Natural killer cell (primary cell): ENCODE measurements at regions not wholly inside any gene's neighbourhood (a gene's known extent, or its start where the extent isn't known, plus 50 kb on each side); places are given as distances from the start of the nearest gene placed in this dataset.

ENCODE experiments used
- ATAC-seq, 3 donors: fragments of 150-1000 bp in 2 of 3; fragments of 200-7000 bp in 1 of 3; cut with Tn5 transposase; 1 replicate in 1 of 3; 2 replicates in 2 of 3; pipeline ENCODE4 v1.10.0; 2021; ENCODE audit warnings: mild to moderate bottlenecking in 2 of 3, moderate library complexity in 2 of 3
- DNase-seq, 2 donors: peaks; one replicate each; pipeline versions ENCODE4 v3.0.0 to v3.0.0-alpha.2; 2013 to 2021; ENCODE audit warnings: mixed read lengths in 1 of 2
- H3K27ac ChIP-seq: one replicate; pipeline ENCODE4 v1.5.1; 2013; ENCODE audit warnings: mild to moderate bottlenecking, low read length
- H3K27me3 ChIP-seq: one replicate; pipeline ENCODE4 v1.6.1; 2013; ENCODE audit warnings: low read length; ENCODE audit not compliant: control insufficient read depth, insufficient read depth
- H3K36me3 ChIP-seq: one replicate; pipeline ENCODE4 v1.6.1; 2013; ENCODE audit warnings: low read length; ENCODE audit not compliant: control insufficient read depth, insufficient read depth
- H3K4me1 ChIP-seq: one replicate; pipeline ENCODE4 v1.6.1; 2013; ENCODE audit warnings: low read length; ENCODE audit not compliant: control insufficient read depth, insufficient read depth
- H3K4me3 ChIP-seq: one replicate; pipeline ENCODE4 v1.5.1; 2013; ENCODE audit warnings: low read length
- H3K9me3 ChIP-seq: one replicate; pipeline ENCODE4 v1.6.1; 2013; ENCODE audit warnings: low read length; ENCODE audit not compliant: control insufficient read depth, insufficient read depth
- H3K27ac Mint-ChIP-seq, 2 donors: one replicate each; pipeline ENCODE4 v1.8.0; 2022; ENCODE audit warnings: mild to moderate bottlenecking in 2 of 2, mixed read lengths in 2 of 2, moderate library complexity in 1 of 2
- H3K27me3 Mint-ChIP-seq, 2 donors: one replicate each; pipeline ENCODE4 v1.8.0; 2022; ENCODE audit warnings: low read depth in 2 of 2, mixed read lengths in 2 of 2
- H3K36me3 Mint-ChIP-seq: one replicate; pipeline ENCODE4 v1.8.0; 2022; ENCODE audit warnings: mixed read lengths
- H3K4me1 Mint-ChIP-seq, 2 donors: one replicate each; pipeline ENCODE4 v1.8.0; 2022; ENCODE audit warnings: mixed read lengths in 2 of 2
- H3K4me3 Mint-ChIP-seq: one replicate; pipeline ENCODE4 v1.8.0; 2022; ENCODE audit warnings: mild to moderate bottlenecking, moderate library complexity, mixed read lengths
- H3K9me3 Mint-ChIP-seq, 2 donors: one replicate each; pipeline ENCODE4 v1.8.0; 2022; ENCODE audit warnings: mixed read lengths in 2 of 2
- CTCF ChIP-seq: fragments of 200-600 bp; IDR thresholded peaks from one replicate; pipeline ENCODE4 v1.8.0; 2022; ENCODE audit warnings: antibody characterized with exemption
- WGBS: methylation state at CpG from one replicate; pipeline ENCODE4 v1.1.7; 2013; ENCODE audit warnings: missing lambda C conversion rate; ENCODE audit not compliant: insufficient coverage; 5-methylcytosine and 5-hydroxymethylcytosine counted together
- intact Hi-C: fragments of 100-400 bp; cut with micrococcal nuclease; formaldehyde crosslinking; loops from one replicate; pipeline ENCODE4 v1.14.2; 2022

GRCh38 chr18:28711096-28711495, 534.2 kb upstream of the CDH2 start:
- Histone ChIP-seq H3K9me3 (no peaks in the 10 kb centered on the region), H3K4me3 (no peak overlapping the region), H3K36me3 (no peaks in the 10 kb centered on the region), H3K4me1 (no peaks in the 10 kb centered on the region), H3K27me3 (no peaks in the 10 kb centered on the region), H3K27ac (no peak overlapping the region)
- Mint-ChIP-seq H3K27me3 (no peaks in the 10 kb centered on the region), H3K27ac (no peak overlapping the region), H3K36me3 (no peaks in the 10 kb centered on the region), H3K4me3 (no peak overlapping the region), H3K4me1 (peaks cover 0 to 5% of the 10 kb centered on the region in 2 donors), H3K9me3 (peaks cover 0 to 2% of the 10 kb centered on the region in 2 donors)
- intact Hi-C loops: no loop called here
- no peak for ATAC-seq
- WGBS: 67% methylated on average over 1 of the region's 1 CpG
- no peak for TF ChIP-seq CTCF
- no peak for DNase-seq

GRCh38 chr18:28707006-28707405, 530.1 kb upstream of the CDH2 start:
- 78% methylated on average over 4 of the region's 4 CpGs for WGBS
- Histone ChIP-seq H3K9me3 (no peaks in the 10 kb centered on the region), H3K27ac (no peak overlapping the region), H3K27me3 (no peaks in the 10 kb centered on the region), H3K4me3 (no peak overlapping the region), H3K36me3 (no peaks in the 10 kb centered on the region), H3K4me1 (no peaks in the 10 kb centered on the region)
- intact Hi-C loops: no loop called here
- TF ChIP-seq CTCF: no peak
- DNase-seq (no peak), ATAC-seq (no peak)
- no peaks in the 10 kb centered on the region for H3K4me1 Mint-ChIP-seq
- H3K4me3 Mint-ChIP-seq: no peak overlapping the region
- H3K27me3 Mint-ChIP-seq: no peaks in the 10 kb centered on the region
- H3K27ac Mint-ChIP-seq: no peak overlapping the region
- H3K9me3 Mint-ChIP-seq: no peaks in the 10 kb centered on the region
- H3K36me3 Mint-ChIP-seq: no peaks in the 10 kb centered on the region

GRCh38 chr18:28706397-28706796, 529.5 kb upstream of the CDH2 start:
- no peaks in the 10 kb centered on the region for H3K27me3 ChIP-seq
- peaks cover 0 to 2% of the 10 kb centered on the region in 2 donors for H3K9me3 Mint-ChIP-seq
- TF ChIP-seq CTCF: no peak
- ATAC-seq: no peak
- H3K27me3 Mint-ChIP-seq: no peaks in the 10 kb centered on the region
- no peak for DNase-seq
- H3K27ac ChIP-seq: no peak overlapping the region
- H3K27ac Mint-ChIP-seq: no peak overlapping the region
- H3K4me3 Mint-ChIP-seq: no peak overlapping the region
- no peaks in the 10 kb centered on the region for H3K36me3 Mint-ChIP-seq
- H3K4me1 Mint-ChIP-seq: no peaks in the 10 kb centered on the region
- intact Hi-C loops: no loop called here
- no peak overlapping the region for H3K4me3 ChIP-seq
- no peaks in the 10 kb centered on the region for H3K36me3 ChIP-seq
- no peaks in the 10 kb centered on the region for H3K4me1 ChIP-seq
- H3K9me3 ChIP-seq: no peaks in the 10 kb centered on the region
- WGBS: 98% methylated on average over 4 of the region's 4 CpGs

GRCh38 chr18:28705482-28705881, 528.6 kb upstream of the CDH2 start:
- Histone ChIP-seq H3K4me1 (no peaks in the 10 kb centered on the region), H3K27ac (no peak overlapping the region), H3K9me3 (no peaks in the 10 kb centered on the region), H3K27me3 (no peaks in the 10 kb centered on the region), H3K4me3 (no peak overlapping the region), H3K36me3 (no peaks in the 10 kb centered on the region)
- Mint-ChIP-seq H3K27me3 (no peaks in the 10 kb centered on the region), H3K27ac (no peak overlapping the region), H3K4me1 (no peaks in the 10 kb centered on the region), H3K9me3 (peaks cover 3 to 6% of the 10 kb centered on the region in 2 donors), H3K4me3 (no peak overlapping the region), H3K36me3 (no peaks in the 10 kb centered on the region)
- ATAC-seq (no peak), DNase-seq (no peak)
- WGBS: 64% methylated on average over 1 of the region's 1 CpG
- TF ChIP-seq CTCF: no peak
- intact Hi-C loops: no loop called here
